Panc1 (cell line): ENCODE measurements at regions not wholly inside any gene's neighbourhood (a gene's known extent, or its start where the extent isn't known, plus 50 kb on each side); places are given as distances from the start of the nearest gene placed in this dataset.

ENCODE experiments used
- ATAC-seq: fragments of 200-7000 bp; cut with Tn5 transposase; 2 replicates; pipeline ENCODE4 v1.9.1; 2020; ENCODE audit warnings: mild to moderate bottlenecking, moderate library complexity
- BruUV-seq: library from RNA; stranded (reverse); fragments of 400-500 nt; replicated peaks from 2 replicates; lab custom pipeline; 2021; lab: Mats Ljungman, UMichigan
- CTCF ChIA-PET: fragments of 300-600 bp; sonication (Branson Sonifier 250); formaldehyde crosslinking; loops from one replicate; lab custom pipeline; 2022; ENCODE audit warnings: antibody characterized with exemption; lab: Charles Lee
- POLR2A ChIA-PET: fragments of 300-600 bp; sonication (Branson Sonifier 250); formaldehyde crosslinking; loops from one replicate; lab custom pipeline; 2022; ENCODE audit warnings: antibody characterized with exemption; lab: Charles Lee
- DNase-seq: peaks from one replicate; pipeline ENCODE4 v3.0.0-alpha.2; 2010; ENCODE audit warnings: low read depth, low spot score
- H3K27ac ChIP-seq: 2 replicates; pipeline ENCODE4 v1.5.1; 2011; ENCODE audit warnings: mild to moderate bottlenecking, low read length, inconsistent platforms
- H3K27me3 ChIP-seq: fragments of 200-500 bp; sonication (Bioruptor generic); 2 replicates; pipeline ENCODE4 v1.6.0; 2014; ENCODE audit warnings: low read length, inconsistent platforms; ENCODE audit not compliant: control insufficient read depth, insufficient read depth
- H3K36me3 ChIP-seq: fragments of 200-500 bp; sonication (Bioruptor generic); 2 replicates; pipeline ENCODE4 v1.5.1; 2014; ENCODE audit warnings: inconsistent platforms, mild to moderate bottlenecking, low read length, moderate library complexity; ENCODE audit not compliant: control insufficient read depth, insufficient read depth
- H3K4me1 ChIP-seq: 2 replicates; pipeline ENCODE4 v1.5.1; 2011; ENCODE audit warnings: inconsistent platforms, mild to moderate bottlenecking, low read length, moderate library complexity; ENCODE audit not compliant: control insufficient read depth, insufficient read depth
- H3K4me3 ChIP-seq, 2 experiments: 2 replicates each; pipeline ENCODE4 v1.5.1; 2011 to 2012; ENCODE audit warnings: low read depth in 2 of 2, low read length in 2 of 2, mild to moderate bottlenecking in 2 of 2, inconsistent platforms in 1 of 2, moderate library complexity in 1 of 2
- H3K9me3 ChIP-seq: fragments of 200-500 bp; sonication (Bioruptor generic); 2 replicates; pipeline ENCODE4 v1.5.1; 2014; ENCODE audit warnings: low read depth, mild to moderate bottlenecking, inconsistent platforms, low read length, moderate library complexity; ENCODE audit not compliant: control insufficient read depth, insufficient read depth
- CTCF ChIP-seq: fragments of 450-650 bp; IDR thresholded peaks from 2 replicates; pipeline ENCODE4 v1.5.1; 2017; ENCODE audit warnings: mild to moderate bottlenecking
- POLR2AphosphoS5 ChIP-seq: IDR thresholded peaks from 2 replicates; pipeline ENCODE4 v1.6.1; 2012; ENCODE audit warnings: mild to moderate bottlenecking, low read depth, low read length, moderate library complexity
- REST ChIP-seq, 2 experiments: IDR thresholded peaks; 2 replicates each; pipeline ENCODE4 v1.6.1; 2011 to 2012; ENCODE audit warnings: low read depth in 2 of 2, control low read depth in 1 of 2, low read length in 1 of 2, mild to moderate bottlenecking in 1 of 2, moderate library complexity in 1 of 2; ENCODE audit not compliant: insufficient read depth in 1 of 2
- SIN3A ChIP-seq: IDR thresholded peaks from 2 replicates; pipeline ENCODE4 v1.6.1; 2012; ENCODE audit warnings: low read depth, mild to moderate bottlenecking, low read length, moderate library complexity, borderline replicate concordance; ENCODE audit not compliant: insufficient read depth
- TCF7L2 ChIP-seq: IDR thresholded peaks from 2 replicates; pipeline ENCODE4 v1.6.1; 2011; ENCODE audit warnings: mild to moderate bottlenecking, low read depth, low read length, inconsistent platforms
- in situ Hi-C: cut with HindIII; loops from 2 replicates; pipeline ENCODE4 v1.10.0; 2016; ENCODE audit warnings: low sequenced_read_pairs, low pct_unique_long_range_greater_than_20kb
- intact Hi-C: fragments of 100-400 bp; cut with micrococcal nuclease; formaldehyde crosslinking; loops from one replicate; pipeline ENCODE4 v1.10.0; 2022; ENCODE audit not compliant: unreplicated experiment

- in situ Hi-C loops (no loop called here), intact Hi-C loops (no loop called here)
- TF ChIP-seq SIN3A: no peak
- no peak for TF ChIP-seq REST (IDR thresholded peaks at IDR 0.05; ENCODE audit: insufficient read depth in 1 of 2, low read depth in 2 of 2, low read length in 1 of 2)
- TF ChIP-seq POLR2AphosphoS5: no peak
- TF ChIP-seq TCF7L2: no peak
- no peak for TF ChIP-seq CTCF
- ChIA-PET POLR2A (no interaction called here), CTCF (no interaction called here)
- H3K4me3 ChIP-seq: no peak overlapping the region
- H3K36me3 ChIP-seq: no peaks in the 10 kb centered on the region
- ATAC-seq (no peak), DNase-seq (peak; percentile 8)
- H3K27ac ChIP-seq: no peak overlapping the region
- BruUV-seq: no TSS peak
- no peaks in the 10 kb centered on the region for H3K4me1 ChIP-seq
- no peaks in the 10 kb centered on the region for H3K27me3 ChIP-seq
- H3K9me3 ChIP-seq: no peaks in the 10 kb centered on the region
Observed at GRCh38 chr3:31412832-31413231, 119.9 kb upstream of the STT3B start.

- Histone ChIP-seq H3K4me3 (no peak overlapping the region), H3K27me3 (no peaks in the 10 kb centered on the region), H3K9me3 (no peaks in the 10 kb centered on the region), H3K27ac (no peak overlapping the region), H3K36me3 (no peaks in the 10 kb centered on the region), H3K4me1 (no peaks in the 10 kb centered on the region)
- TF ChIP-seq POLR2AphosphoS5: no peak
- TF ChIP-seq REST (IDR thresholded peaks at IDR 0.05; ENCODE audit: insufficient read depth in 1 of 2, low read depth in 2 of 2, low read length in 1 of 2): no peak
- no peak for TF ChIP-seq CTCF
- TF ChIP-seq SIN3A: no peak
- TF ChIP-seq TCF7L2: no peak
- DNase-seq (no peak), ATAC-seq (no peak)
- no TSS peak for BruUV-seq
- POLR2A ChIA-PET: no interaction called here
- CTCF ChIA-PET: no interaction called here
- intact Hi-C loops: no loop called here
- in situ Hi-C loops: no loop called here
Observed at GRCh38 chr3:31413515-31413914, 119.2 kb upstream of the STT3B start.
